Transverse colon (tissue), 4 donors: ENCODE measurements at regions not wholly inside any gene's neighbourhood (a gene's known extent, or its start where the extent isn't known, plus 50 kb on each side); places are given as distances from the start of the nearest gene placed in this dataset.
"Not testable (repeated sequence)": the region's sequence is repeated elsewhere in the genome, so short reads cannot be mapped to it uniquely, and the experiment has no call there.

Experiments used
- DNase-seq: peaks from one replicate; pipeline ENCODE4 v3.0.0-alpha.2; 2019
- H3K27ac ChIP-seq, 4 donors: fragments of 200-600 bp; sonication (generic); 2 replicates each; pipeline ENCODE4 v1.5.1; 2016 to 2018; ENCODE audit warnings: inconsistent platforms in 4 of 4
- H3K27me3 ChIP-seq: fragments of 200-600 bp; sonication (generic); 2 replicates; pipeline ENCODE4 v1.5.1; 2017; ENCODE audit warnings: inconsistent platforms
- H3K36me3 ChIP-seq, 4 donors: fragments of 200-600 bp; sonication (generic); 2 replicates each; pipeline ENCODE4 v1.5.1; 2017 to 2019; ENCODE audit warnings: inconsistent platforms in 4 of 4
- H3K4me1 ChIP-seq, 4 donors: fragments of 200-600 bp; sonication (generic); 2 replicates each; pipeline ENCODE4 v1.5.1; 2017 to 2020; ENCODE audit warnings: inconsistent platforms in 4 of 4
- H3K4me3 ChIP-seq, 4 donors: fragments of 200-600 bp; sonication (generic); 1 replicate in 1 of 4; 2 replicates in 3 of 4; pipeline versions ENCODE4 v1.5.1 to v1.6.1; 2017 to 2019; ENCODE audit warnings: inconsistent platforms in 4 of 4
- H3K9me3 ChIP-seq, 2 donors: fragments of 200-600 bp; sonication (generic); 2 replicates each; pipeline ENCODE4 v1.5.1; 2017 to 2019; ENCODE audit warnings: inconsistent platforms in 2 of 2
- EP300 ChIP-seq: sonication (generic); formaldehyde crosslinking; IDR thresholded peaks from one replicate; pipeline ENCODE4 v1.6.1; 2017; ENCODE audit warnings: antibody characterized with exemption, low read depth
- POLR2A ChIP-seq: fragments of 450-650 bp; IDR thresholded peaks from one replicate; pipeline ENCODE4 v1.6.1; 2016; ENCODE audit warnings: antibody characterized with exemption, mild to moderate bottlenecking, moderate library complexity
- POLR2AphosphoS5 ChIP-seq, 3 donors: sonication (generic); formaldehyde crosslinking; IDR thresholded peaks; one replicate each; pipeline ENCODE4 v1.6.1; 2016; ENCODE audit warnings: antibody characterized with exemption in 3 of 3
- WGBS, 2 donors: methylation state at CpG; one replicate each; pipeline ENCODE4 v1.1.5; 2018; ENCODE audit warnings: low coverage in 1 of 2; 5-methylcytosine and 5-hydroxymethylcytosine counted together
- in situ Hi-C, 4 donors: fragments of 200-750 bp; cut with MboI; loops; one replicate each; pipeline versions ENCODE4 v1.15.0 to v1.15.1; 2017; ENCODE audit warnings: low sequenced_read_pairs in 3 of 4, low pct_ligation_motif_present in 1 of 4, low pct_unique_long_range_greater_than_20kb in 1 of 4
- intact Hi-C: fragments of 100-400 bp; cut with DNase I; formaldehyde crosslinking; loops from one replicate; pipeline ENCODE4 v1.15.1; 2023; ENCODE audit warnings: low total_unique reads
- TF ChIP-seq, protein P1 (sequence below), 5 experiments: fragments of 200-600 bp in 3 of 5; fragments of 450-650 bp in 2 of 5; sonication (generic) in 3 of 5; IDR thresholded peaks; 1 replicate in 2 of 5; 2 replicates in 3 of 5; pipeline ENCODE4 v1.5.1; 2016 to 2017; ENCODE audit warnings: antibody characterized with exemption in 5 of 5, inconsistent platforms in 3 of 5, mild to moderate bottlenecking in 2 of 5, moderate library complexity in 1 of 5

DNA sequence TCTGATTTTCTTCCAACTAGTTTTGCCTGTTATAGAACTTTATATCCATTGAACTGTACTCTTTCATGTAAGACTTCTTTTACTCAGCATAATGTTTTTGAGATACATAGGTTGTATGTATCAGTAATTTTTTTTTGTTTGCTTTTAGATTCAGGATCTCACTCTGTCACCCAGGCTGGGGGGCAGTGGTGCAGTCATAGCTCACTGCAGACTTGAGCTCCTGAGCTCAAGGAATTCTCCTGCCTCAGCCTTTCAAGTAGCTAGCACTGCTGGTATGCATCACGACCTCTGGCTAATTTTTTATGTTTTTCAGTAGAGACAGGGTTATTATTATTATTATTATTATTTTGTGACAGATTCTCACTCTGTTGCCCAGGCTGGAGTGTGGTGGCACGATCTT is 65.0 kb upstream of the DDHD1 start:
- no peak for TF ChIP-seq POLR2AphosphoS5 (IDR thresholded peaks at IDR 0.05)
- Histone ChIP-seq H3K27ac (peak overlapping the region in 3 of 4 donors; percentile 58 to 69 (median 64)), H3K9me3 (no peaks in the 10 kb centered on the region), H3K36me3 (no peaks in the 10 kb centered on the region), H3K4me1 (peaks cover 0 to 12% (median 8%) of the 10 kb centered on the region in 4 donors), H3K27me3 (no peaks in the 10 kb centered on the region), H3K4me3 (peak overlapping the region in 3 of 4 donors; percentile 44 to 69 (median 58))
- DNase-seq, result no peak
- intact Hi-C loops (no loop called here), in situ Hi-C loops (no loop called here)
- 80 to 92% methylated on average over 2 of the region's 2 CpGs for WGBS, 2 donors

DNA sequence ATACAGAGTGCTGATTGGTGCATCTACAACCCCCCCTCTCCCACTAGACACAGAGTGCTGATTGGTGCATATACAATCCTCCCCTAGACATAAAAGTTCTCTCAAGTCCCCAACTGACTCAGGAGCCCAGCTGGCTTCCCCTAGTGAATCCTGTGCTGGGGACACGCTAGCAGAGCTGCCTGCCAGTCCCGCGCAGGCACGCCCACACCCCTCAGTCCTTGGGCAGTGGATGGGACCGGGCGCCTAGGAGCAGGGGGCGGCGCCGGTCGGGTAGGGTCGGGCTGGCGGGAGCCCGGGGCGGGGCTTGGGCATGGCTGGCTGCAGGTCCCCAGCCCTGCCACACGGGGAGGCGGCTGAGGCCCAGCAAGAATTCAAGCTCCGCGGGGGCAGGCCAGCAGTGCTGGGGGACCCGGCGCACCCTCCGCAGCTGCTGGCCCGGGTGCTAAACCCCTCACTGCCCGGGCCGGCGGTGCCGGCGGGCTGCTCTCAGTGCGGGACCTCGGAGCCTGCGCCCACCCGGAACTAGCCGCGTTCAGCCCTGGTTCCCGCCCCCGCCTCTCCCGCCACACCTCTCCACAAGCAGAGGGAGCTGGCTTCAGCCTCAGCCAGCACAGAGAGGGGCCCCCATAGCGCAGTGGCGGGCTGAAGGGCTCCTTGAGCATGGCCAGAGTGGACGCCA is 64.3 kb upstream of the DDHD1 start:
- Histone ChIP-seq H3K4me1 (peaks cover 0 to 12% (median 8%) of the 10 kb centered on the region in 4 donors), H3K9me3 (no peaks in the 10 kb centered on the region), H3K27me3 (no peaks in the 10 kb centered on the region), H3K36me3 (no peaks in the 10 kb centered on the region), H3K27ac (peak overlapping the region; percentile 42 to 69 (median 61)), H3K4me3 (peak overlapping the region; percentile 44 to 69 (median 57))
- in situ Hi-C loops, result no loop called here
- intact Hi-C loops, result no loop called here
- TF ChIP-seq POLR2AphosphoS5 (IDR thresholded peaks at IDR 0.05) (no peak), EP300 (no peak), POLR2A (no peak)
- TF ChIP-seq, protein P1, sequence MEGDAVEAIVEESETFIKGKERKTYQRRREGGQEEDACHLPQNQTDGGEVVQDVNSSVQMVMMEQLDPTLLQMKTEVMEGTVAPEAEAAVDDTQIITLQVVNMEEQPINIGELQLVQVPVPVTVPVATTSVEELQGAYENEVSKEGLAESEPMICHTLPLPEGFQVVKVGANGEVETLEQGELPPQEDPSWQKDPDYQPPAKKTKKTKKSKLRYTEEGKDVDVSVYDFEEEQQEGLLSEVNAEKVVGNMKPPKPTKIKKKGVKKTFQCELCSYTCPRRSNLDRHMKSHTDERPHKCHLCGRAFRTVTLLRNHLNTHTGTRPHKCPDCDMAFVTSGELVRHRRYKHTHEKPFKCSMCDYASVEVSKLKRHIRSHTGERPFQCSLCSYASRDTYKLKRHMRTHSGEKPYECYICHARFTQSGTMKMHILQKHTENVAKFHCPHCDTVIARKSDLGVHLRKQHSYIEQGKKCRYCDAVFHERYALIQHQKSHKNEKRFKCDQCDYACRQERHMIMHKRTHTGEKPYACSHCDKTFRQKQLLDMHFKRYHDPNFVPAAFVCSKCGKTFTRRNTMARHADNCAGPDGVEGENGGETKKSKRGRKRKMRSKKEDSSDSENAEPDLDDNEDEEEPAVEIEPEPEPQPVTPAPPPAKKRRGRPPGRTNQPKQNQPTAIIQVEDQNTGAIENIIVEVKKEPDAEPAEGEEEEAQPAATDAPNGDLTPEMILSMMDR (IDR thresholded peaks at IDR 0.05), result peak; percentile 59 to 89 (median 62)
- 0% methylated on average over 28 of the region's 39 CpGs; no CpG with 5 or more reads in 1 of the 2 donors for WGBS, 2 donors
- DNase-seq, result peak; percentile 77

DNA sequence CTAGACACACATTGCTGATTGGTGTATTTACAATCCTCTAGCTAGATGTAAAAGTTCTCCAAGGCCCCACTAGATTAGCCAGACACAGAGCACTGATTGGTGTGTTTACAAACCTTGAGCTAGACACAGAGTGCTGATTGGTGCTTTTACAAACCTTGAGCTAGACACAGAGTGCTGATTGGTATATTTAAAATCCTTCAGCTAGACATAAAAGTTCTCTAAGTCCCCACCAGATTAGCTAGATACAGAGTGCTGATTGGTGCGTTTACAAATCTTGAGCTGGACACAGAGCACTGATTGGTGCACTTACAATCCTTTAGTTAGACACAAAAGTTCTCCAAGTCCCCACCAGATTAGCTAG is 63.8 kb upstream of the DDHD1 start:
- H3K4me3 ChIP-seq, result peak overlapping the region in 2 of 4 donors; percentile 58 to 69
- DNase-seq, intact Hi-C loops, in situ Hi-C loops, H3K27ac ChIP-seq, H3K27me3 ChIP-seq, H3K36me3 ChIP-seq, H3K9me3 ChIP-seq: not testable (repeated sequence)
- 67 to 93% methylated on average over 1 of the region's 1 CpG for WGBS, 2 donors
- H3K4me1 ChIP-seq, result peaks cover 0 to 12% (median 8%) of the 10 kb centered on the region in 4 donors

DNA sequence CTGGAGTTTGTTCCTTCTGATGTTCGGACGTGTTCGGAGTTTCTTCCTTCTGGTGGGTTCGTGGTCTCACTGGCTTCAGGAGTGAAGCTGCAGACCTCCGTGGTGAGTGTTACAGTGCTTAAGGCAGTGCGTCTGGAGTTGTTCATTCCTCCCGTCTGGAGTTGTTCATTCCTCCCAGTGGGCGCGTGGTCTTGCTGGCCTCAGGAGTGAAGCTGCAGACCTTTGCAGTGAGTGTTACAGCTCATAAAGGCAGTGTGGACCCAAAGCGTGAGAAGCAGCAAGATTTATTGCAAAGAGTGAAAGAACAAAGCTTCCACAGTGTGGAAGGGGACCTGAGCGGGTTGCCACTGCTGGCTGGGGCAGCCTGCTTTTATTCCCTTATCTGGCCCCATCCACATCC is 63.4 kb upstream of the DDHD1 start:
- in situ Hi-C loops, DNase-seq, H3K36me3 ChIP-seq, H3K9me3 ChIP-seq, H3K27me3 ChIP-seq, H3K27ac ChIP-seq, intact Hi-C loops, H3K4me3 ChIP-seq: not testable (repeated sequence)
- H3K4me1 ChIP-seq, result peaks cover 0 to 12% (median 8%) of the 10 kb centered on the region in 4 donors
- WGBS, 2 donors, result 96 to 100% methylated on average over 4 to 11 of the region's 11 CpGs

DNA sequence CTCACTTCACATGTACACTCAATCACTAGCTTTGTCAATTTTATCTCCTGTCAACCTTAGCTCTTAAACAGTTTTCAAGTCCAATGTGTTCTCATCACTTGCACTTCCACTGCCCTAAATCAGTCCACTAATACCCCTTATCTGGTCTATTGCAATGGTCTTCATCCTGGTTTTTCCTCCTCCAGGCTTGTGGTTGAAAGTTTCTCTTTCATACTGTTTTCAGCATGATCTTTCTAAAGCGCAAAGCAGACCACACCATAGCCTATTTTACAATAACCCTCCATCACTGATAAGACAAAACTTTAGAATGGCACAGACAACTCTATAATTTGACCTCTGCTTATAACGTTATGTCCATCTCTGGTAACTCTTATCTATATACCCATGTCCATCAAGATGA is 62.0 kb upstream of the DDHD1 start:
- in situ Hi-C loops (no loop called here), intact Hi-C loops (no loop called here)
- Histone ChIP-seq H3K36me3 (no peaks in the 10 kb centered on the region), H3K9me3 (no peaks in the 10 kb centered on the region), H3K27me3 (no peaks in the 10 kb centered on the region), H3K4me3 (no peak overlapping the region), H3K27ac (no peak overlapping the region), H3K4me1 (peaks cover 0 to 12% (median 8%) of the 10 kb centered on the region in 4 donors)
- TF ChIP-seq, protein P1 (IDR thresholded peaks at IDR 0.05), result no peak
- no peak for TF ChIP-seq EP300
- no peak for TF ChIP-seq POLR2AphosphoS5 (IDR thresholded peaks at IDR 0.05)
- no peak for TF ChIP-seq POLR2A
- 84 to 86% methylated on average over 2 of the region's 2 CpGs for WGBS, 2 donors
- no peak for DNase-seq

DNA sequence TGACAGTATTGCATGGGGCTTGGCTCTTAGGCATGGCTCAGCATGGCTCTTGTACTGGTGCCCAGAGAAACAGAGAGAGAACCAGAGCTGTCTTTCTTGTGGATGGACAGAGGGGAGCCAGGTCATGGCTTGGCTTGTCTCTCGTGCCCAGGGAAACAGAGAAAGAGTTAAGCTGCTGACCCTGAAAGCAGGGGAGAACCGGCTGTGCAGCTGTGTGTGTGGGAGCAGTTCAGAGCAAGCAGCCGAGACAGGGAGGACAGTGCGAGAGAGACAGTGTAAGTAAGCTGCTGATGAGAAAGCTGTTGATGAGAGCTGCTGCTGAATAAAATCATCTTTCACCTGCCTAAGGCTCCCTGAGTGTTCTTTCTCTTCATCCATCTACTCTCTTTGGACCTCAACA is 61.3 kb upstream of the DDHD1 start:
- Histone ChIP-seq H3K4me1 (peaks cover 0 to 12% (median 8%) of the 10 kb centered on the region in 4 donors), H3K9me3 (no peaks in the 10 kb centered on the region), H3K27ac (no peak overlapping the region), H3K27me3 (no peaks in the 10 kb centered on the region), H3K4me3 (no peak overlapping the region), H3K36me3 (no peaks in the 10 kb centered on the region)
- TF ChIP-seq POLR2A (no peak), POLR2AphosphoS5 (IDR thresholded peaks at IDR 0.05) (no peak), EP300 (no peak)
- TF ChIP-seq, protein P1 (IDR thresholded peaks at IDR 0.05), result no peak
- 64 to 76% methylated on average over 3 to 4 of the region's 4 CpGs for WGBS, 2 donors
- DNase-seq, result no peak
- in situ Hi-C loops (no loop called here), intact Hi-C loops (no loop called here)
